ENCODE measurements at regions not wholly inside any gene's neighbourhood (a gene's known extent, or its start where the extent isn't known, plus 50 kb on each side); places are given as distances from the start of the nearest gene placed in this dataset.

GRCh38 chr12:111201495-111202236 is 167.2 kb downstream of the PHETA1 start:
- TF ChIP-seq CTCF (IDR thresholded peaks at IDR 0.05) (no peak), EZH2 (IDR thresholded peaks at IDR 0.05; ENCODE audit: borderline replicate concordance, insufficient read depth, low read depth, low read length, poor library complexity, severe bottlenecking) (no peak)
